ENCODE measurements at regions not wholly inside any gene's neighbourhood (a gene's known extent, or its start where the extent isn't known, plus 50 kb on each side); places are given as distances from the start of the nearest gene placed in this dataset.

DNA sequence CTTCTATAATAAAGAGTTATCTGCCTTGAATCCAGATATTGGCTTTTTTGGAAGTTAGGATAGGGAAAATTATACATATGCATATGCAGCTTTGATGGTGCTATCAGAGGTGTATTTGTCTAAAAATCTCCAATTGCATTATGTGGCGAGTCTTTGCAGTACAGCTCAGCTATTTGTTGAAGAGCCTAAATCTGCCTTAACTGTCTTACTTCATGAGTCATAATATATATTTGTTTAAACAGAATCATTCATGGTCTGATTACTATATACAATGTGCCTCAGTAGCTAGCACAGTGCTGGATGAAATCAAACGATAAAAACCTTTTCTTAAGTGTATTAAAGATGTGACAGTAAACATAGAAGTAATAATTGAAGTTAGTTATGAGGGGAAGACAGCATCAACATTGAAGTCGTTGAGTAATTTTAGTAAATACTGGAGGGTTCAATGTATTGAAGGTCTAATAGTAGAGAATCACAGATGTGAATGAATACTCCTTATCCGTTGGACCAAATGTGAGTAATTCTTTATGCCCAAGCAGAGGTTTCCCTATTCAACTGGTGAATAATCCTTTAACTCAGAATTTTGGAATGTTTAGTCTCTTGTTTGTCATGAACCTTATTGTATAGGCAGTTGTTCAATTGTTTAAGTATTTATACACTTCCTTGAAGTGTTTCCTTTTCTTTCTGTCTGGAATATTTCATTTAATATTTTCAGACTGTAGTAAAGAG, 74.8 kb upstream of the NAALADL2 start:
- WGBS, 3 donors = 81 to 88% (median 85%) methylated on average over 4 of the region's 4 CpGs
- no peak overlapping the region for H3K27ac ChIP-seq (ENCODE audit: low read depth, low read length)

GRCh38 chr3:174786825-174787224, 72.3 kb upstream of the NAALADL2 start:
- 81 to 90% (median 89%) methylated on average over 2 of the region's 2 CpGs for WGBS, 3 donors
- H3K27ac ChIP-seq (ENCODE audit: low read depth, low read length) = no peak overlapping the region

DNA sequence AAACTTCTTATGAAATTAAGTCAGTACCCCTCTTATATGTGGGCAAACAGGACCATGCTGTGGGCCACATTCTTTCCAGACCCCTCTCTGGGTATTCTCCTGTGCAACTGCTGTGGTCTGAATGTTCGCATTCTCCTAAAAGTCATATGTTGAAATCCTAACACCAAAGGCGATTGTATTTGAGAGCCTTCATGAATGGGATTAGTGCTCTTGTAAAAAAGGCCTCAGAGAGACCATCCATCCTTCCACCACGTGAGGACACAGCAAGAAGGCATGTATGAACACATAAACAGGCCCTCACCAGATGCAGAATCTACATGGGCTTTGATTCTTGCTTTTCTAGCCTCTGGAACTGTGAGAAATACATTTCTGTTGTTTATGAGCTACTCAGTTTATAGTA, 68.0 kb upstream of the NAALADL2 start:
- no peak overlapping the region for H3K27ac ChIP-seq (ENCODE audit: low read depth, low read length)
- 62 to 82% (median 68%) methylated on average over 3 of the region's 3 CpGs for WGBS, 3 donors

- WGBS, 3 donors = 68 to 89% (median 87%) methylated on average over 1 of the region's 1 CpG
- H3K27ac ChIP-seq (ENCODE audit: low read depth, low read length) = no peak overlapping the region
Measured at GRCh38 chr3:174792864-174793263, 66.3 kb upstream of the NAALADL2 start.

Measured in adipose tissue (tissue), 3 donors.